HEK293 (cell line): ENCODE measurements at regions not wholly inside any gene's neighbourhood (a gene's known extent, or its start where the extent isn't known, plus 50 kb on each side); places are given as distances from the start of the nearest gene placed in this dataset.

Experiments
- CTCF ChIP-seq: fragments of 450-650 bp; formaldehyde crosslinking; IDR thresholded peaks from 2 replicates; pipeline ENCODE4 v1.5.1; 2016; ENCODE audit warnings: missing biosample characterization, missing genetic modification characterization
- KLF8 ChIP-seq: fragments of 450-650 bp; formaldehyde crosslinking; IDR thresholded peaks from 2 replicates; pipeline ENCODE4 v1.5.1; 2016; ENCODE audit warnings: missing biosample characterization, missing genetic modification characterization
- PBX3 ChIP-seq: sonication (generic); formaldehyde crosslinking; IDR thresholded peaks from 2 replicates; pipeline ENCODE4 v1.8.1; 2022; ENCODE audit warnings: mild to moderate bottlenecking, moderate library complexity, missing genetic modification reagents
- ZBTB21 ChIP-seq: fragments of 450-650 bp; formaldehyde crosslinking; IDR thresholded peaks from 2 replicates; pipeline ENCODE4 v1.5.1; 2017; ENCODE audit warnings: missing biosample characterization, missing genetic modification characterization
- ZNF24 ChIP-seq: fragments of 450-650 bp; formaldehyde crosslinking; IDR thresholded peaks from 2 replicates; pipeline ENCODE4 v1.5.1; 2016; ENCODE audit warnings: missing biosample characterization, missing genetic modification characterization
- ZNF335 ChIP-seq: fragments of 450-650 bp; formaldehyde crosslinking; conservative IDR thresholded peaks from 2 replicates; pipeline ENCODE4 v1.5.1; 2016; ENCODE audit warnings: missing biosample characterization, missing genetic modification characterization
- ZNF416 ChIP-seq: fragments of 450-650 bp; formaldehyde crosslinking; IDR thresholded peaks from 2 replicates; pipeline ENCODE4 v1.5.1; 2016; ENCODE audit warnings: missing biosample characterization, missing genetic modification characterization
- ZNF426 ChIP-seq: fragments of 450-650 bp; formaldehyde crosslinking; IDR thresholded peaks from 2 replicates; pipeline ENCODE4 v1.5.1; 2017; ENCODE audit warnings: missing biosample characterization, missing genetic modification characterization, mild to moderate bottlenecking, inconsistent platforms, moderate library complexity
- ZNF488 ChIP-seq: fragments of 450-650 bp; formaldehyde crosslinking; IDR thresholded peaks from 2 replicates; pipeline ENCODE4 v1.5.1; 2016; ENCODE audit warnings: missing biosample characterization, missing genetic modification characterization

- TF ChIP-seq PBX3, result no peak
- TF ChIP-seq ZNF426 (tag by site-specific recombination), result no peak
- no peak for TF ChIP-seq ZBTB21 (tag by site-specific recombination)
- no peak for TF ChIP-seq KLF8 (tag by site-specific recombination)
- no peak for TF ChIP-seq ZNF488
- TF ChIP-seq CTCF, result no peak
- no peak for TF ChIP-seq ZNF416 (tag by site-specific recombination)
- no peak for TF ChIP-seq ZNF24 (tag by site-specific recombination)
- TF ChIP-seq ZNF335 (tag by site-specific recombination), result no peak
Observed at GRCh38 chr16:47806309-47806847, 345.2 kb downstream of the PHKB start.
